ENCODE measurements at regions not wholly inside any gene's neighbourhood (a gene's known extent, or its start where the extent isn't known, plus 50 kb on each side); places are given as distances from the start of the nearest gene placed in this dataset.

DNA sequence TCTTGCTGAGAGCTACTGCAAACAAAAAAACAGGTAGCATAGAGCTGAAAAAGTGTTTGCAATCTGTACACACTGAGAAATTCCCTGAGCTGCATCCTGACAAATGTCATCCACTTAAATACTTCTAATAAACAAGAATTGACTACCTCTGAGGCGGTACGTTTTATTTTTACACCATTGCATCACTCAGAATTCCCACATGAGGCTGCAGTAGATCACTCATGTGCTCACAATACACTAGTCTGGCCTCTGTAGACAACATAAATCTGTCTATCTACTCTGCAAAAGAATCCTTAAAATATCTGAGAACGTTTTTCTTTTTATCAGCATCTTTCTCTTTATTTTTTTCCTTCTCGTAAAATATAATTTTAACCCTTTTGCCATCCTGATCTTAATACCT lies 661.4 kb downstream of the EPHA7 start:
- TF ChIP-seq, protein P1, sequence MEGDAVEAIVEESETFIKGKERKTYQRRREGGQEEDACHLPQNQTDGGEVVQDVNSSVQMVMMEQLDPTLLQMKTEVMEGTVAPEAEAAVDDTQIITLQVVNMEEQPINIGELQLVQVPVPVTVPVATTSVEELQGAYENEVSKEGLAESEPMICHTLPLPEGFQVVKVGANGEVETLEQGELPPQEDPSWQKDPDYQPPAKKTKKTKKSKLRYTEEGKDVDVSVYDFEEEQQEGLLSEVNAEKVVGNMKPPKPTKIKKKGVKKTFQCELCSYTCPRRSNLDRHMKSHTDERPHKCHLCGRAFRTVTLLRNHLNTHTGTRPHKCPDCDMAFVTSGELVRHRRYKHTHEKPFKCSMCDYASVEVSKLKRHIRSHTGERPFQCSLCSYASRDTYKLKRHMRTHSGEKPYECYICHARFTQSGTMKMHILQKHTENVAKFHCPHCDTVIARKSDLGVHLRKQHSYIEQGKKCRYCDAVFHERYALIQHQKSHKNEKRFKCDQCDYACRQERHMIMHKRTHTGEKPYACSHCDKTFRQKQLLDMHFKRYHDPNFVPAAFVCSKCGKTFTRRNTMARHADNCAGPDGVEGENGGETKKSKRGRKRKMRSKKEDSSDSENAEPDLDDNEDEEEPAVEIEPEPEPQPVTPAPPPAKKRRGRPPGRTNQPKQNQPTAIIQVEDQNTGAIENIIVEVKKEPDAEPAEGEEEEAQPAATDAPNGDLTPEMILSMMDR (conservative IDR thresholded peaks at IDR 0.05; ENCODE audit: low read depth, low read length): no peak
- no peak overlapping the region for H3K4me3 ChIP-seq (ENCODE audit: low read depth, low read length)
- no peak for DNase-seq (ENCODE audit: low read depth)

DNA sequence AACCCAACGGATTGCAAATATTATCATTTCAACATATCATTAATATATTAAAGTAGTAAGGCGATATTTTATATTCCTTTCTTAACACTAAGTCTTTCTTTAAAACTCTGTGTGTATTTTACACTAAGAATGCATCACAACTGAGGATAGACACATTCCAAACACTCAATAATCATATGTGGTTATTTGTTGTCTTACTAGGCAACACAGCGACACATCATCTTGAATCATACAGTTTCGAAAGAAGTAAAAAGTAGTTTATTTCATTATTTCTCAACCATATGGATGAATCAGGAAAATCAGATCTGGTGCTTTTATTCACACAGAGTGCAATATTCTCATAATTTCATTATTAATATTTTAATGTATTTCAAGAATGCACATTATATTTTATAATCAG lies 662.4 kb downstream of the EPHA7 start:
- H3K4me3 ChIP-seq (ENCODE audit: low read depth, low read length): no peak overlapping the region
- TF ChIP-seq, protein P1 (conservative IDR thresholded peaks at IDR 0.05; ENCODE audit: low read depth, low read length): no peak
- DNase-seq (ENCODE audit: low read depth): peak; percentile 56

DNA sequence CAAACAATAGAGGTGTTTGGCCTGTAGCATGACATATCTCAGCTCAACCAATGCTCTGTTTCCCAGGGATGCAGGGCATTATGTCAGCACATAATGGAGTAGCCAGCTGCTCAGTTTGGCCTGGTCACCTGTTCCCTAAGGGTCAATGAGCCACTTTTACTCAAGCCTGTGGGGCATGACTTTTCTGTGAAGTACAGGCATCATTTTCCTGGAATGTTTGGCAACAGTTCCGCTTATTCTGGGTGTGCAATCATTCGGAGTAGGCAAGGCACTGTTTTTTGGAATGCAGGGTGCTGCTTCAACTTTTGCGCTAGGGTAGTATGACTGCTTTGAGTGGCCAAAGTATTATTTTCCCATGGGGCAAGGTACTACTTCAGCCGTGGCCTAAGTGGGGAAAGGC lies 665.4 kb downstream of the EPHA7 start:
- DNase-seq (ENCODE audit: low read depth): no peak
- TF ChIP-seq, protein P1 (conservative IDR thresholded peaks at IDR 0.05; ENCODE audit: low read depth, low read length): no peak
- H3K4me3 ChIP-seq (ENCODE audit: low read depth, low read length): no peak overlapping the region

DNA sequence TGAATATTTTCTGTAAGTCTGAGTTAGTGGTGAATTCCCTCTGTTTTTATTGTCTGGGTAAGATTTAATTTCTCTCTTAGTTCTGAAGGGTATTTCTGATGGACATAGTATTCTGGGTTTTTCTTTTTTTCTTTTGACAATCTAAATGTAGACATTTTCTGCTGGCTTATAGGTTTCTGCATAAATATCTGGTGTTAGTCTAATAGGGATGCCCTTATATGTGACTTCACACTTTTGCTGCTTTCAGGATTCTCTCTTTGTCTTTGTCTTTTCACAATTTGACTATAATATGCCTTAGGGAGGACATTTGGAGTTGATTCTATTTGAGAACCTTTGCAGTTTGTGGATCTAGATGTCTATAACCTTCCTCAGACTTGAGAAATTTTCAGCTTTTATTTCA lies 667.2 kb downstream of the EPHA7 start:
- DNase-seq (ENCODE audit: low read depth): no peak
- TF ChIP-seq, protein P1 (conservative IDR thresholded peaks at IDR 0.05; ENCODE audit: low read depth, low read length): no peak
- H3K4me3 ChIP-seq (ENCODE audit: low read depth, low read length): no peak overlapping the region

DNA sequence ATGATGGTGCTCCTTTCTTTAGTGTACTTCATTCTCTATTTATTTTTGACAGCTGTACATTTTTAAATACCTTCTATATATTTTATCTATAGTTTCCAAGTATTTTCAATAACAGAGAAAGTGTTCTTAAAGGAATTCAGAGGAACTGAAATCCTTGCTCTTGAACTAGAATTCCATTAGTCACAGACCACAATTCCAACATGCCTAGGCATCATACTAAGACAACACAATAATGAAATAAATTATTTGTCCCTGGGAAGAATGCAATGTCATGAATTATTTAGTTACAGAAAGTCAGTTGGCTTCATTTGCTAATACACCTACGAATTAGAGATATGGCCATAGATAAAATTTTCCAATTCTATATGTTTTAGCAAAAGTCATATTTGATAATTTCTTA lies 671.2 kb downstream of the EPHA7 start:
- no peak for DNase-seq (ENCODE audit: low read depth)
- no peak overlapping the region for H3K4me3 ChIP-seq (ENCODE audit: low read depth, low read length)
- TF ChIP-seq, protein P1 (conservative IDR thresholded peaks at IDR 0.05; ENCODE audit: low read depth, low read length): no peak

DNA sequence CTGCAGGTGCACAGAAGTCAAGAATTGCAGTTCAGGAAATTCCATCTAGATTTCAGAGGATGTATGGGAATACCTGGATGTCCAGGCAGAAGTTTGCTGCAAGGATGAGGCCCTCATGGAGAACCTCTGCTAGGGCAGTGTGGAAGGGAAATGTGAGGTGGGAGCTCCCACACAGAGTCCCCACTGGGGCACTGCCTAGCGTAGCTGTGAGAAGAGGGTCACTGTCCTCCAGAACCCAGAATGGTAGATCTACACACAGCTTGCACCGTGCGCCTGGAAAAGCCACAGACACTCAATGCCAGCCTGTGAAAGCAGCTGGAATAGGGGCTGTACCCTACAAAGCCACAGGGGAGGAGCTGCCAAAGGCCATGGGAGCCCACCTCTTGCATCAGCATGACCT lies 681.4 kb downstream of the EPHA7 start:
- no peak overlapping the region for H3K4me3 ChIP-seq (ENCODE audit: low read depth, low read length)
- TF ChIP-seq, protein P1 (conservative IDR thresholded peaks at IDR 0.05; ENCODE audit: low read depth, low read length): no peak
- DNase-seq (ENCODE audit: low read depth): no peak

DNA sequence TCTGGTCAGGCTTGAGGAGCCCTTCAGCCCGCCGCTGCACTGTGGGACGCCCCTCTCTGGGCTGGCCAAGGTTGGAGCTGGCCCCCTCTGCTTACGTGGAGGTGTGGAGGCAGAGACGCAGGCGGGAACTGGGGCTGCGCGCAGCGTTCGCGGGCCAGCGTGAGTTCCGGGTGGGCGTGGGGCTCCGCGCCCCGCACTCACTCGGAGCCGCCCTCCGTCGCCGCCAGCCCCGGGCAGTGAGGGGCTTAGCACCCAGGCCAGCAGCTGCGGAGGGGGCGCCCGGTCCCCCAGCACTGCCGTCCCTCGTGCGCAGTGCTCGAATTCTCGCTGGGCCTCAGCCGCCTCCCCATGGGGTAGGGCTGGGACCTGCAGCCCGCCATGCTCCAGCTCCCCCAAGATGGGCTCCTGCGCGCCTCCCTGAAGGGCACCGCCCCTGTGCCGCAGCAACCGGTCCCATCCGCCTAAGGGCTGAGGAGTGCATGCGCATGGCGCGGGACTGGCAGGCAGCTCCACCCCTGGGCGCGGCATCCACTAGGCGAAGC lies 695.9 kb downstream of the EPHA7 start:
- H3K4me3 ChIP-seq (ENCODE audit: low read depth, low read length): no peak overlapping the region
- DNase-seq (ENCODE audit: low read depth): no peak
- TF ChIP-seq, protein P1 (conservative IDR thresholded peaks at IDR 0.05; ENCODE audit: low read depth, low read length): no peak
